SW 1271 (cell line): ENCODE measurements at regions not wholly inside any gene's neighbourhood (a gene's known extent, or its start where the extent isn't known, plus 50 kb on each side); places are given as distances from the start of the nearest gene placed in this dataset.

ENCODE experiments used
- DNase-seq, 2 experiments: peaks; one replicate each; lab custom pipeline; 2025; lab: John Stamatoyannopoulos, UW

- DNase-seq: no peak
Measured at GRCh38 chr12:58139894-58140293, 198.5 kb downstream of the ATP23 start.

- DNase-seq: no peak
Measured at GRCh38 chr12:58140395-58140794, 199.0 kb downstream of the ATP23 start.

- no peak for DNase-seq
Measured at GRCh38 chr12:58142991-58143390, 201.6 kb downstream of the ATP23 start.

GRCh38 chr12:58143498-58143995, 202.2 kb downstream of the ATP23 start:
- DNase-seq: no peak

- peak in 1 of 2 experiments; percentile 41 for DNase-seq
Measured at GRCh38 chr12:58148405-58148804, 207.0 kb downstream of the ATP23 start.

- DNase-seq: no peak
Measured at GRCh38 chr12:58148976-58149375, 207.6 kb downstream of the ATP23 start.

- DNase-seq: no peak
Measured at GRCh38 chr12:58154359-58154758, 213.0 kb downstream of the ATP23 start.

GRCh38 chr12:58156697-58157096, 215.3 kb downstream of the ATP23 start:
- no peak for DNase-seq

- DNase-seq: no peak
Measured at GRCh38 chr12:58159941-58160340, 218.6 kb downstream of the ATP23 start.

- DNase-seq: no peak
Measured at GRCh38 chr12:58161773-58162172, 220.4 kb downstream of the ATP23 start.

GRCh38 chr12:58163021-58163420, 221.7 kb downstream of the ATP23 start:
- no peak for DNase-seq

GRCh38 chr12:58166643-58167042, 225.3 kb downstream of the ATP23 start:
- DNase-seq: no peak

GRCh38 chr12:58167622-58168021, 226.3 kb downstream of the ATP23 start:
- no peak for DNase-seq

GRCh38 chr12:58169826-58170225, 228.5 kb downstream of the ATP23 start:
- DNase-seq: no peak

- DNase-seq: no peak
Measured at GRCh38 chr12:58171914-58172313, 230.5 kb downstream of the ATP23 start.

- no peak for DNase-seq
Measured at GRCh38 chr12:58172433-58173073, 231.2 kb downstream of the ATP23 start.

- DNase-seq: no peak
Measured at GRCh38 chr12:58174316-58174715, 232.9 kb downstream of the ATP23 start.

- peak in 1 of 2 experiments; percentile 9 for DNase-seq
Measured at GRCh38 chr12:58176296-58176869, 235.0 kb downstream of the ATP23 start.

- DNase-seq: no peak
Measured at GRCh38 chr12:58177366-58177765, 236.0 kb downstream of the ATP23 start.

GRCh38 chr12:58184212-58184611, 242.8 kb downstream of the ATP23 start:
- DNase-seq: no peak

GRCh38 chr12:58186401-58186800, 245.0 kb downstream of the ATP23 start:
- no peak for DNase-seq

GRCh38 chr12:58186914-58187313, 245.5 kb downstream of the ATP23 start:
- no peak for DNase-seq

GRCh38 chr12:58189030-58189429, 247.7 kb downstream of the ATP23 start:
- DNase-seq: no peak

GRCh38 chr12:58189893-58190292, 248.5 kb downstream of the ATP23 start:
- DNase-seq: no peak
